ENCODE measurements at regions not wholly inside any gene's neighbourhood (a gene's known extent, or its start where the extent isn't known, plus 50 kb on each side); places are given as distances from the start of the nearest gene placed in this dataset.
A peak's percentile ranks its signal among the peaks of the same experiment; 100 is the strongest.
"Not testable (repeated sequence)": the region's sequence is repeated elsewhere in the genome, so short reads cannot be mapped to it uniquely, and the experiment has no call there.

- FAIRE-seq (no peak), DNase-seq (ENCODE audit: insufficient read length, low spot score) (no peak)
Measured at GRCh38 chr4:27619435-27619834, 758.8 kb downstream of the STIM2 start.

DNA sequence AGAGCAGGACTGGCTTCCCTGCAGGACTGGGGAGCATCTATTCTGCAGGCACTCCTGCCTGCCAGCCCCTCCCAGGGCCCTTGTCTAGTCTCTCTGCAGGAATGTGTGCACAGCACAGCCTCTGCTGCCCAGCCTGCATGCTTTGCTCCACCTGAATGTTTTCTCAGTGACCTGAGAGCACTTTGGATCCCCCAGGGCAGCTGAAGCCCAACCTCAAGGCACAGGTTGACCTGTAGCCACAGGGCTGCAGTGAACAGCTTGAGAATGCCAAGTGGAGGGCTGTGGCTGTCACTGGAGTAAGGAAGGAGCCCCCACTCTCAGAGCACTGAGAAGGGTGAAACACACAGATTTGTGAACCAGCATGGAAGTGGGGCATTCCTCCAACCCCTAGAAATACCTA is 760.2 kb downstream of the STIM2 start:
- FAIRE-seq, result no peak
- no peak for DNase-seq (ENCODE audit: insufficient read length, low spot score)

DNA sequence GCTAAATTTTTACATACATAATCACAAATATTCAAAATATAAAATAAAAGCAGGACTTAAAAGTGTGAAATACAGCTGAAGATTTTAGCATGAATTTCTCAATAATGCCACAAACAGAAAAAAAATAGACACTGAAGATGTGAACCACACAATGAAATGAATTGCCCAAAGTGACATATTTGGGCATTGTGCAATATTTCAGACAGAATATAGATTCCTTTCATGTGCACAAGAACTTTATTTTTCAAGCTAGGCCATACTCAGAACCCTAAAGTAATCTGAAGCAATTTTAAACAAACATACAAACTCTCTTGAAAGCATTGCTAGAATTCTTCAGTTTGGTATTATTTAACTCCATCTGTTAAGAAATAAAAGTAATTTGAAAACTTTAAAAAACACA is 764.1 kb downstream of the STIM2 start:
- FAIRE-seq (no peak), DNase-seq (ENCODE audit: insufficient read length, low spot score) (no peak)

DNA sequence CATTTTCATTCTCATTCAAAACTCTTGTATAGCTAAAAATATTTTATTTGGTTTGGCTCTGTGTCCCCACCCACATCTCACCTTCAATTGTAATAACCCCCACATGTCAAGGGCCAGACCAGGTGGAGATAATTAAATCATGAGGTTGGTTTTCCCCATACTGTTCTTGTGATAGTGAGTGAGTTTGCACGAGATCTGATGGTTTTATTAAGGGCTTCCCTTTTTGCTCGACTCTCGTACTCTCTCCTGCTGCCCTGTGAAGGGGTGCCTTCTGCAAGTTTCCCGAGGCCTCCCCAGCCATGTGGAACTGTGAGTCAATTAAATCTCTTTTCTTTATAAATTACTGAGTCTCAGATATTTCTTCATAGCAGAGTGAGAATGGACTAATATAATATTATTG is 768.0 kb downstream of the STIM2 start:
- DNase-seq (ENCODE audit: insufficient read length, low spot score) (no peak), FAIRE-seq (no peak)

- FAIRE-seq, result no peak
Measured at GRCh38 chr4:27629532-27630225, 769.0 kb downstream of the STIM2 start.

GRCh38 chr4:27635936-27636913 is 775.6 kb downstream of the STIM2 start:
- no peak for FAIRE-seq
- no peak for DNase-seq (ENCODE audit: insufficient read length, low spot score)

More at GRCh38 chr4:27629532-27630225, 769.0 kb downstream of the STIM2 start:
- no peak for DNase-seq (ENCODE audit: insufficient read length, low spot score)

DNA sequence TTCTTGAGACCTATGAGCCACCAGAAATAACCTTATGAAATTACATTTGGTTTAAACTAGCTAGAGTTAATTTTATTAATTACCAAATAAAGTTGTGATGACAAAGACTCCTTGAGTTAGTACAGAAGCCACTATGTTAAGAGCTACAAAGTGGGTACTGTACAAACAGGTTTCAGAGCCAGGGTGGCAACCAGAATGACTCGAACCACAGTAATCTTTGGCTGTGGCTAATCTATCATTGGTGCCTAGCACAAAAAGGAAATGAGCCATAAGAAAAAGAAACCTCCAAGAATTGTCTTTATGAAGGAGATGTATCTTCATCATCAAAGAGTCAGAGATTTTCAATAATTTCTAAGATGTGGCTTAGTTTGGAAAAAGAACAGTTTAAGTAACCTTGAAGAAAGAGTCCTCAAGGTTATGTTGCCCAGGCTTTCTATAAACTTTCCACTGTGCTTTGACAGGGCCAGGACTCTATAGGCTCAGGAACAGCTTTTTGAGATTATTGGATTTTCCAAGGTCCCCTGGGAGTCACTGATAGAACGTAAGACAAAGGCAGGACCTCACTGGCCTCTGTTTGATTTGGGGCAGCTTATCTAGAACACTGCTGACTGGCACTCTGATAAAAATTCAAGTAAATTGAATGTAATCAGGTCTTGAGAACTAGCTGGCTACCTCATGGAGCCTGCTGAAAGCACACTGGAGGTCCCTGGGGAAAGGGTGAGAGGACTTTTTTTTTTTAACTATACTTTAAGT is 777.7 kb downstream of the STIM2 start:
- no peak for FAIRE-seq
- DNase-seq (ENCODE audit: insufficient read length, low spot score), result no peak

GRCh38 chr4:27643101-27643500 is 782.5 kb downstream of the STIM2 start:
- no peak for DNase-seq (ENCODE audit: insufficient read length, low spot score)
- FAIRE-seq, result no peak

DNA sequence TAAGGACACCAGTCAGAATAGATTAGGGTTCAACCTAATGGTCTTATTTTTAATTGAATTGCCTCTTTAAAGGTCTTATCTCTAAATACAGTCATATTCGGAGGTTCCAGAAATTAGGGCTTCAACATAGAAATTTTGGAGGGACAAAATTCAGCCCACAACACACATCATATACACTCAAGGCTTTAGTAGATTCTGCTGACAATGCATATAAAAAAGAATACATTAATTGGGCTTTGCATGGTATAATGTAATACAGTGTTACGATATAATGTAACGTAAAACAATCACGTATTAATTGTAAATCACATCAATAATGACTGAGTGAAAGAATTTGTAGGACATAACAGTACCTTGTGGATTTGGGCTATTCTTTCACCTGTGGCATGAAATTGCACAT is 787.8 kb downstream of the STIM2 start:
- DNase-seq (ENCODE audit: insufficient read length, low spot score) (no peak), FAIRE-seq (no peak)

DNA sequence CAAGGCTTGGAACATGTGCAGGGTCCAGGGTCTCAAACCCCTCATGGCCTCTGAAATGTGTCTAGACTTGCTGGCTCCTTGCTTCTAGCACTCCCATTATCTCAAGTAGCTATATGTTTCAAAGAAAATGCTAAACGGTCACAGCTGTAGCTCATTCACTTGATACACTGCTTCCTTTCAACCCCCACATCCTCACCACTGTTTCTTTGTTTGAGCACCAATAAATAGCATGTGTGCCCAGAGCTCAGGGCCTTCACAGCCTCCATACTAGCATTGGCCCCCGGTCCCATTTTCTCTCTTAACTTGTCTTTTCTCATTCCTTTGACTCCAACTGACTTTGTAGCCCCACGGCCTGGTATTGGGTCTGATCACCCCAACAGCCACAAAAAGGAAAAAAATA is 801.8 kb downstream of the STIM2 start:
- FAIRE-seq, result no peak
- no peak for DNase-seq (ENCODE audit: insufficient read length, low spot score)

DNA sequence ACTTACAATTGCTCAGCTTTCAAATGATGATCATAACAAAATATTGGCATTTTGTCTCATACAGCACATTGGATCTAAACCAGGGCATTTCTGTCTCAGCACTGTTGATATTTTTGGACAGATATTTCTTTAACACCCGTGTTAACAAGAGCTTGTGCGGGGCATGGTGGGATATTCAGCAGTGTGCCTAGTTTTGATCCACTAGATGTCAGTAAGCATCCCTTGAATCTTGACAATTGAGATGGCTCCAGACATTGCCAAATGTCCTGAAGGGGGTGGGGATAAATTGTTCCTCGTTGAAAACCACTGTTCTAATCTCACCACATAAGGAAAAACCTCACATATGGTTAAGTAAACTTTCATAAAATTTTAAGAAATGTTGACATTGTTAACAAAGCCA is 806.3 kb downstream of the STIM2 start:
- FAIRE-seq, result no peak
- DNase-seq (ENCODE audit: insufficient read length, low spot score), result peak; percentile 3

DNA sequence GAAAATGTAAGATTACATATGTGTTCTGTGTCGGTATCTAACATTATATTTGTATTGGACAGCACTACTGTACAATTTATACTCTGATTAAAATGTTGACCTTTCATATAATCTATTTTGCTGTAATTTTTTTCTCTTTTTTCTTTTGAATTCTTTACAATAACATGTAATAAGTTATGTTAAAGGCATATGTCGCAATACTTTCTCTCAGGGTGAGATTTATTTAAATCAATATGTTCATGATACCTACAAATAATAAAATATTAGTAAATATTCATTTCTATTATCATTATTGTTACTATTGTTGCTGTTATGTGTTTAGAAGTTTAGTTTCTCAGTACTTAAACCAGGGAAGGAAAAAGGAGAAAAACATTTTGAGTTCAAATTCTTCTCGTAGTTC is 807.4 kb downstream of the STIM2 start:
- DNase-seq (ENCODE audit: insufficient read length, low spot score), result no peak
- no peak for FAIRE-seq

DNA sequence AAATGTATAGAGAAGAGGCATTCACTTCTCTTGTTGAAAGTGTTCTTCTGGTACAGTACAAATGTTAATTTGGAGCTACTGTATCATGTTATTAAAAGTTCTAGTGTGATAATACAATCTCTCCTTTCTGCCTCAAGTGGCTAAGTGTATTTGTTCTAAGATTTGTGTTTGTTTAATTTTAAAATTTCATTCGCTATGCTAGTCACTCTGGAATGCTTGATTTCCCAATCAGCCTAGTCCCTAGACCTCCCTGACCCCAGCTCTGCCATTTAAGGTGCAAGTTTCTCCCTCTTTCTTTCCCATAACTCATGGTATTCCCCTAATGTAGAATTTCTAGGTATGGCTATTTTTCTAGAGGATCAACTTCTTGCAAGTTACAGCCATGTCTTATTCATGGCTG is 817.4 kb downstream of the STIM2 start:
- FAIRE-seq, result no peak
- DNase-seq (ENCODE audit: insufficient read length, low spot score), result no peak

- peak; percentile 11 for DNase-seq (ENCODE audit: insufficient read length, low spot score)
- FAIRE-seq, result no peak
Measured at GRCh38 chr4:27684610-27685011, 824.0 kb downstream of the STIM2 start.

- FAIRE-seq (no peak), DNase-seq (ENCODE audit: insufficient read length, low spot score) (no peak)
Measured at GRCh38 chr4:27685091-27685490, 824.5 kb downstream of the STIM2 start.

DNA sequence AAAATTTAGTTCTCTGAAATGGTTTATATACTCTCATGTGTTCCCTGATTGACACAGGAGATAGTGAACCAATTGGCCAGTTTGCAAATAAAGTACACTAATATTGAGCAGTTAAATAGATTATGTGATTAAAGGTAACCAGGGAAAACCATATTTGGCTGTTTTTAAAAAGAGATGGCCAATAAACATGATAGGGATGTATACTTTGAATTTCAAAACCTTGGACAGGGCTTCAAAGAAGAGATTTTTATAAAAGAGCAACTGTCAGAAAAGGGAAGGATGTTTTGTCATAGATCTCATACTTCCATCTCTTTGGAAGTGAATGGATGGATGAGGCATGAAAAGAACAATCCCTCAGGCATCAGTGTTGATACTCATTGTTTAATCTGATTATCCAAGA is 825.3 kb downstream of the STIM2 start:
- FAIRE-seq (no peak), DNase-seq (ENCODE audit: insufficient read length, low spot score) (no peak)

DNA sequence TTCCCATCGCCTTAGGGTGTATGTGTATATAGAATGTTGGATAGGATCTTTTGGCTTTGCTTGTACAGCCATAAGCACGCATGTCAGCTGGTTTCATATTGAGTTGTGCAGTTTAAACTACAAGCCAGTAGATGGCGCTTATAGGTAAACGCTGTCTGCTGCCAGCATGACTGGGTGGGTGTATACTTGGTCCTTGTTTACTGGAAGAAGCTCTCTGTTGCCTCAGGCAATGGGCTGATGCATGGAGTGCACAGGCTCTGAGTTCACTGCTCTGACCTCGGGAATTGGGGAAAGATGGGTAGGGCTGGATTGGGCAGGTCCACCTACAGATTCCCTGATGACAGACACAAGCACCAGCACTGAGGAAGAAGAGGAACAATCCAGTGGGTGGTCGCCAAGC is 831.5 kb downstream of the STIM2 start:
- DNase-seq (ENCODE audit: insufficient read length, low spot score) (no peak), FAIRE-seq (no peak)

DNA sequence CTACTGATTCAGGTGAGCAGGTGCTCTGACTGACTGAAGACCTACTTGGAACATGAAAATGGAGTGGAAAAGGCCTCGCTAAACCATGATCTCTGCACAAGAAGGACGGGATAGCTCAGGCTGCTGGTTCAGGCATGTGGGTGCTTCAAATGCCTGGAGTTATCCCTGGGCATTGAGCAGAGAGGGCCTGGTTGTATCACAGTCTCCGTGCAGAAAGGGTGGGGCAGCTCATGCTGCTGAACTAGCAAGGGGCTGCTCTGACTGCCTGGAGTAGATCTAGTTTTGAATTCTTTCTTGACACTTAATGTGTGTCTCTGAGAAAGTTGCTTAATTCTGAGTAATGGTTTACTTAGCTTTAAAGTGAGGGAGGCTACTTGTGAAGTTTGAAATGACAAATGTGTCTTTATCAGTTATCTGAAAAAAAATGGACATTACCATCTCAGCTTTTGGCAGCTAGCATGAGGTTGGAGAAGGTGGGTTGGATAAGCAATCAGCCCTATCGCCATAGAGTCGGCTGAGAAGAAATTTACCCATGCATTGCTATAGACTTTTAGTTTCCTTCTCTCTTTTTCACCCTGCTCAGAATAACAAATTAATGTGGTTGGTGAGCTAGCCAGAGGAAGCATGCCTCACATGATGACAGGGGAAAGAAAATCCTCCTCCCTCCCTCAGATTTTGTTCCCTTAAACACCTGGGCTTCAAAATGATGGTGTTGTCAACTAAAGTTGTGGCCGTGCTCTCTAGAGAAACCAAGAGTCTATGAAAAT is 832.4 kb downstream of the STIM2 start:
- no peak for DNase-seq (ENCODE audit: insufficient read length, low spot score)
- no peak for FAIRE-seq

DNA sequence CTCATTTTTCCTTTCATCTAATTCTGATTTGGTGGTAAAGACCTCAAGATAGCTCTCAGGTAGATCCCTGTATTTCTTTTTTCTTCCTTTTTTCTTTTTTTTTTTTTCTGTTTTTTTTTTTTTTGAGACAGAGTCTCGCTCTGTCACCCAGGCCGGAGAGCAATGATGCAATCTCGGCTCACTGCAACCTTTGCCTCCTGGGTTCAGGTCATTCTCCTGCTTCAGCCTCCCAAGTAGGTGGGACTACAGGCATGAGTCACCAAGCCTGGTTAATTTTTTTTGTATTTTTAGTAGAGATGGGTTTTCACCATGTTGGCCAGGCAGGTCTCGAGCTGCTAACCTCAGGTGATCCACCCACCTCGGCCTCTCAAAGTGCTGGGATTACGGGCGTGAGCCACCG is 835.6 kb downstream of the STIM2 start:
- not testable (repeated sequence) for DNase-seq (ENCODE audit: insufficient read length, low spot score); FAIRE-seq

DNA sequence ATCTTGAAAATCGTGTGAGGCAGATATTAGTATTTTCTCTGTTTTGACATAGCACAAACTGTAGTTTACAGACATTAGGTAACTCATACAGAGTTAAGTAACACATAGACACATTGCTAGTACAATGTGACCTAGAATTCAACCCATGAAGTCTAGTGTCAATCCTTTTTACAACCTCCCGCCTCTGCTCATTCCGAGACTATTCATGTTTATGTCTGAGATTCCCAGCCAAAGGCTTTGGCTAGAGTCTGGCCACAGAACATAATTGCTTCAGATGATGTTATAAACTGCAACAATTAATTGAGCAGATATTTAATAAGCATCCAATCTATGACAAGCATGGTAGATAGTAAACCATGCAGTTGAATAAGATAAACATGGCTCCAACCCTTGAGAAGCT is 841.0 kb downstream of the STIM2 start:
- DNase-seq (ENCODE audit: insufficient read length, low spot score) (no peak), FAIRE-seq (no peak)

All from HTR-8/SVneo (cell line).